ENCODE measurements at regions not wholly inside any gene's neighbourhood (a gene's known extent, or its start where the extent isn't known, plus 50 kb on each side); places are given as distances from the start of the nearest gene placed in this dataset.

GRCh38 chr7:50206453-50207250 lies 97.9 kb upstream of the IKZF1 start:
- H3K4me1 Mint-ChIP-seq, result peaks cover 22 to 42% (median 41%) of the 10 kb centered on the region in 3 donors
- no peaks in the 10 kb centered on the region for H3K27me3 Mint-ChIP-seq
- no peak for DNase-seq
- no peak for ATAC-seq (ENCODE audit: low read depth in 2 of 2)
- H3K9me3 Mint-ChIP-seq, result no peaks in the 10 kb centered on the region
- peak overlapping the region in 3 of 6 donors; percentile 2 to 89 (median 29) for H3K27ac Mint-ChIP-seq
- no peaks in the 10 kb centered on the region for H3K36me3 Mint-ChIP-seq
- H3K4me3 Mint-ChIP-seq, result no peak overlapping the region

- H3K36me3 Mint-ChIP-seq, result no peaks in the 10 kb centered on the region
- H3K4me1 Mint-ChIP-seq, result peaks cover 19 to 37% (median 36%) of the 10 kb centered on the region in 3 donors
- peak overlapping the region in 2 of 8 donors; percentile 79 to 80 for H3K4me3 Mint-ChIP-seq
- no peak for DNase-seq
- no peaks in the 10 kb centered on the region for H3K9me3 Mint-ChIP-seq
- no peaks in the 10 kb centered on the region for H3K27me3 Mint-ChIP-seq
- ATAC-seq (ENCODE audit: low read depth in 2 of 2), result peak; percentile 20 to 30
- peak overlapping the region in 2 of 6 donors; percentile 29 to 38 for H3K27ac Mint-ChIP-seq
These were observed 99.5 kb upstream of the IKZF1 start for GRCh38 chr7:50205011-50205410.

- H3K36me3 Mint-ChIP-seq, result no peaks in the 10 kb centered on the region
- H3K9me3 Mint-ChIP-seq, result no peaks in the 10 kb centered on the region
- no peak for DNase-seq
- peak overlapping the region in 3 of 6 donors; percentile 34 to 77 (median 69) for H3K27ac Mint-ChIP-seq
- H3K27me3 Mint-ChIP-seq, result no peaks in the 10 kb centered on the region
- no peak overlapping the region for H3K4me3 Mint-ChIP-seq
- peaks cover 19 to 37% (median 36%) of the 10 kb centered on the region in 3 donors for H3K4me1 Mint-ChIP-seq
- peak; percentile 51 to 70 for ATAC-seq (ENCODE audit: low read depth in 2 of 2)
These were observed 99.9 kb upstream of the IKZF1 start for GRCh38 chr7:50204581-50204980.

DNA sequence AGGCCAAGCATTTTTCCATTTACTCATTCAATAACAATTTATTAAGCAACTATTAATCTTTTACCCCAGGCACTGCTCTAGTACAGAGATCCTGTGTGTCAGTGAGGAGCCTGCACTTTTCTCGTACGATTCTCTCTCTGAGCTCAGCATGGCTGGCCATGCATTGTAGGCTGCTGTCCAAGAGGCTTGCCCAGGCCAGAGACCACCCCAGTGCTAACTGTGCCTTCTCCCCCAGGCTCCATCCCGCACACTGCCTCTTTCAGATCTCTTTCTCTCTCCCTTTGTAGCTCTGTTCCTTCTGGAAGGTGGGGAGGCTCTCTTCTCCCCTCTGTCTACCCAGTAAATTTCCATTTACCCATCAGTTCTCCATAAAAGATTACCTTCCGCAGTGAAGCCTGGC lies 101.0 kb upstream of the IKZF1 start:
- H3K27me3 Mint-ChIP-seq, result no peaks in the 10 kb centered on the region
- no peak overlapping the region for H3K4me3 Mint-ChIP-seq
- peaks cover 23 to 33% (median 32%) of the 10 kb centered on the region in 3 donors for H3K4me1 Mint-ChIP-seq
- no peak for ATAC-seq (ENCODE audit: low read depth in 2 of 2)
- no peaks in the 10 kb centered on the region for H3K36me3 Mint-ChIP-seq
- H3K9me3 Mint-ChIP-seq, result no peaks in the 10 kb centered on the region
- H3K27ac Mint-ChIP-seq, result peak overlapping the region in 4 of 6 donors; percentile 28 to 79 (median 48)
- DNase-seq, result no peak

- peak overlapping the region in 1 of 6 donors; percentile 83 for H3K27ac Mint-ChIP-seq
- H3K9me3 Mint-ChIP-seq, result no peaks in the 10 kb centered on the region
- H3K4me3 Mint-ChIP-seq, result no peak overlapping the region
- H3K27me3 Mint-ChIP-seq, result no peaks in the 10 kb centered on the region
- peaks cover 19 to 31% (median 26%) of the 10 kb centered on the region in 3 donors for H3K4me1 Mint-ChIP-seq
- ATAC-seq (ENCODE audit: low read depth in 2 of 2), result no peak
- H3K36me3 Mint-ChIP-seq, result no peaks in the 10 kb centered on the region
- no peak for DNase-seq
These were observed 102.4 kb upstream of the IKZF1 start for GRCh38 chr7:50202052-50202555.

GRCh38 chr7:50199824-50200223 lies 104.7 kb upstream of the IKZF1 start:
- Mint-ChIP-seq H3K9me3 (no peaks in the 10 kb centered on the region), H3K4me3 (no peak overlapping the region), H3K36me3 (no peaks in the 10 kb centered on the region), H3K27me3 (no peaks in the 10 kb centered on the region), H3K4me1 (peaks cover 8 to 14% (median 8%) of the 10 kb centered on the region in 3 donors), H3K27ac (no peak overlapping the region)
- no peak for DNase-seq
- no peak for ATAC-seq (ENCODE audit: low read depth in 2 of 2)

GRCh38 chr7:50197549-50197948 lies 104.5 kb upstream of the ZPBP start:
- no peaks in the 10 kb centered on the region for H3K27me3 Mint-ChIP-seq
- H3K4me3 Mint-ChIP-seq, result no peak overlapping the region
- no peak for ATAC-seq (ENCODE audit: low read depth in 2 of 2)
- peaks cover 0 to 4% (median 0%) of the 10 kb centered on the region in 3 donors for H3K4me1 Mint-ChIP-seq
- H3K36me3 Mint-ChIP-seq, result no peaks in the 10 kb centered on the region
- H3K9me3 Mint-ChIP-seq, result no peaks in the 10 kb centered on the region
- DNase-seq, result no peak
- H3K27ac Mint-ChIP-seq, result no peak overlapping the region

DNA sequence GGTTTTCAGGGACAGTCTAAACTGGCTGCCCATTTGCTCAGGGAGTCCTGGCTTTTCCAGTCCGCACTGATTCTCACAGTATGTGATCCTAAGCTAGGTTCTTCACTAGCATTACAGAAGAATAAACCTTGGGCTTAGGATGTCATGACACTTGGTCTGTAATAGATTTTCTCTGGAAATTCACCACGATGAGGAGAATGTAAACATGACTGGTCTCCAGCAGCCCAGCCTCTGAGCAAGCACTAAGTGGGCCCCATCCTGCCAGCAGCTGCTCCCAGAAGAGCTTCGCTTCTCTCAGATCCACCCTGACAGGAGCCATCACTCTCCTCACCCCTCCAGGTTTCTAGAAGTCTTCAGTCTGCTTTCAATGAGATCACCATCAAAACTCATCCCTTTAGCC lies 103.7 kb upstream of the ZPBP start:
- no peak overlapping the region for H3K4me3 Mint-ChIP-seq

GRCh38 chr7:50190776-50191175 lies 97.7 kb upstream of the ZPBP start:
- Mint-ChIP-seq H3K27me3 (no peaks in the 10 kb centered on the region), H3K4me1 (no peaks in the 10 kb centered on the region), H3K4me3 (no peak overlapping the region), H3K9me3 (peaks cover 6 to 31% (median 18%) of the 10 kb centered on the region in 7 donors), H3K36me3 (peaks cover 0 to 13% of the 10 kb centered on the region in 2 donors), H3K27ac (no peak overlapping the region)
- DNase-seq (no peak), ATAC-seq (ENCODE audit: low read depth in 2 of 2) (no peak)

More for the DNA sequence above, 103.7 kb upstream of the ZPBP start:
- DNase-seq (no peak), ATAC-seq (ENCODE audit: low read depth in 2 of 2) (no peak)
- Mint-ChIP-seq H3K36me3 (no peaks in the 10 kb centered on the region), H3K27me3 (no peaks in the 10 kb centered on the region), H3K9me3 (no peaks in the 10 kb centered on the region), H3K27ac (peak overlapping the region in 1 of 6 donors; percentile 86), H3K4me1 (peaks cover 0 to 4% (median 0%) of the 10 kb centered on the region in 3 donors)

GRCh38 chr7:50189371-50189770 lies 96.3 kb upstream of the ZPBP start:
- H3K9me3 Mint-ChIP-seq, result peaks cover 6 to 31% (median 18%) of the 10 kb centered on the region in 7 donors
- peaks cover 0 to 13% of the 10 kb centered on the region in 2 donors for H3K36me3 Mint-ChIP-seq
- ATAC-seq (ENCODE audit: low read depth in 2 of 2) (no peak), DNase-seq (no peak)
- H3K27ac Mint-ChIP-seq, result no peak overlapping the region
- H3K27me3 Mint-ChIP-seq, result no peaks in the 10 kb centered on the region
- H3K4me3 Mint-ChIP-seq, result no peak overlapping the region
- peaks cover 6 to 7% (median 6%) of the 10 kb centered on the region in 3 donors for H3K4me1 Mint-ChIP-seq

- Mint-ChIP-seq H3K4me3 (no peak overlapping the region), H3K9me3 (peaks cover 6 to 31% (median 16%) of the 10 kb centered on the region in 7 donors), H3K27ac (no peak overlapping the region), H3K36me3 (peaks cover 0 to 12% of the 10 kb centered on the region in 2 donors), H3K4me1 (peaks cover 7 to 12% (median 10%) of the 10 kb centered on the region in 3 donors), H3K27me3 (no peaks in the 10 kb centered on the region)
- DNase-seq, result no peak
- no peak for ATAC-seq (ENCODE audit: low read depth in 2 of 2)
These were observed 93.1 kb upstream of the ZPBP start for GRCh38 chr7:50185951-50186682.

GRCh38 chr7:50185208-50185607 lies 92.2 kb upstream of the ZPBP start:
- H3K4me1 Mint-ChIP-seq, result peaks cover 7 to 12% (median 10%) of the 10 kb centered on the region in 3 donors
- no peak for DNase-seq
- peak overlapping the region in 2 of 6 donors; percentile 5 to 23 for H3K27ac Mint-ChIP-seq
- peaks cover 0 to 3% of the 10 kb centered on the region in 2 donors for H3K36me3 Mint-ChIP-seq
- H3K9me3 Mint-ChIP-seq, result peaks cover 0 to 22% (median 14%) of the 10 kb centered on the region in 7 donors
- ATAC-seq (ENCODE audit: low read depth in 2 of 2), result no peak
- H3K27me3 Mint-ChIP-seq, result no peaks in the 10 kb centered on the region
- H3K4me3 Mint-ChIP-seq, result no peak overlapping the region

DNA sequence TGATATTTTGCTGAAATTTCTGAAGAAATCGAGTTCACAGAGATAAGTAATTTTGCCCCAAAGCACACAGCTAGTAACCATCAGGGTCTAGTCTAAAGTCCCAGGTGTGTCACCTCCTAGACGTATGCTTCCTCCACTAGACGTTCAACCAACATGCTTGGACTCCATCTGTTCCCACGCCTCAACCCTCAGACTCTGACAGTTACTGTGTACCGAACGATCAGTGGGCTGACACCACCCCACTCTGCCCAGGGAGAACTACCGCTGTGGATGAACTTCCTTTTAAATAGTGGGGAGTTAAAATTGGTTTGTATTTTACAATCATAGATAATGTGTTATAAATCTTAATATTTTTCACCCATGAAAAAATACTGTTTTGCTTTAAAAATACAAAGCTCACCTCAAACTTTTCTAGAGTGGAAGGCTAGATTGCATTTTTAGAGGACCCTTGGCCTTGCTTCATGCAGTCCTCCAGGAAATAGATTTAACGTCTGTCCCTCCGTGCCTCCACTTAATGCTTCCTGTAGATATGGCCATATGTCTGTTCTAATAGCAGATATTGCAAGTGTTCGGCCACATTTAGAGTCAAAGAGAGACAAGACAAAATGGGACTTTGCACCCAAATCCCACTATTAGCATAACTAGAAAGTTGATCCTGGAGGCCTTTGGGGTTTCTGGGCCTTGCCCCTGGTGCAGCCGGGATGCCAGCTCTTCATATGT lies 91.4 kb upstream of the ZPBP start:
- Mint-ChIP-seq H3K4me1 (peaks cover 7 to 12% (median 10%) of the 10 kb centered on the region in 3 donors), H3K27ac (peak overlapping the region in 2 of 6 donors; percentile 24 to 81), H3K4me3 (no peak overlapping the region), H3K9me3 (peaks cover 0 to 14% (median 8%) of the 10 kb centered on the region in 7 donors), H3K27me3 (no peaks in the 10 kb centered on the region), H3K36me3 (no peaks in the 10 kb centered on the region)
- ATAC-seq (ENCODE audit: low read depth in 2 of 2), result no peak
- no peak for DNase-seq
